ENCODE measurements at regions not wholly inside any gene's neighbourhood (a gene's known extent, or its start where the extent isn't known, plus 50 kb on each side); places are given as distances from the start of the nearest gene placed in this dataset.

DNA sequence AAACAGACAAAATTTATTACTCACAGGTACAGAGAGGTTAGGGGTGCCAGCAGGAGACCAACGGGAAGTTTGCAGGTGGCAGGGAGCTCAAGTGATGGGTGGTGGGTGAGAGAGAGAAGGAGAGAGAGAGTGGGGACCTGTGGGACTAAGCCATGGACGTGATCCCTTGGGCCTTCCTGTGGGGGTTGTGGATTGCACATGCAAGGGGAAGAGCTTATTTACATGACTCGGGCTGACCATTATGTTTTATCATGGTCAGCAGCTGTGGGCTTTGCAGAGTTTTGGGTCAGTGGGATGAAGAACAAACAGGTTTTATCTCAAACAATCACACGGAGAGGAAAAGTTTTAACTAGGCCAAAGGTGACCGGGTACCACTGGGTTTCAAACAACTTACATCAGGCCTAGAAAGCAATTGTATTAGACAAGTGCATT lies 156.2 kb upstream of the EXOC2 start:
- DNase-seq (ENCODE audit: insufficient read length, low spot score): no peak

DNA sequence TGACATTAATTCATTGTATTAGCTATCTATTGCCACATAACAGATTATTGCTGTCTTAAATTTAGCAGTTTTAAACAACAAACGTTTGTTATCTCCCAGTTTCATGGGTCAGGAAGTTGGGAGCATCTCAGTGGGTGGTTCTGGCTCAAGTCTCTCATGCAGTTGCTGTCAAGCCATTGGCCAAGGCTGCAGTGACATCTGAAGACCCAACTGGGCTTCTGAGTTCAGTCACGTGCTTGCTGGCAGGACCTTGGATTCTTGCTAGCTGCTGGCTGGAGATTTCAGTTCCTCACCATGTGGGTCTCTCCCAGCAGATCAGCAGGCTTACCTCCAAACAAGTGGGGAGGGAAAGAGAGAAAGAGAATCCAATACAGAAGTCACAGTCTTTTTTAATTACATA lies 152.6 kb upstream of the EXOC2 start:
- TF ChIP-seq POLR2AphosphoS5 (IDR thresholded peaks at IDR 0.05; ENCODE audit: low read depth, low read length): no peak
- TF ChIP-seq POU2F2 (IDR thresholded peaks at IDR 0.05; ENCODE audit: low read depth, low read length): no peak
- TF ChIP-seq TAF1 (IDR thresholded peaks at IDR 0.05; ENCODE audit: low read depth, low read length): no peak
- TF ChIP-seq SPI1 (IDR thresholded peaks at IDR 0.05; ENCODE audit: low read depth, low read length): no peak
- TF ChIP-seq PAX5 (IDR thresholded peaks at IDR 0.05; ENCODE audit: insufficient read depth, low read length, severe bottlenecking): no peak
- no peak for TF ChIP-seq POLR2A (IDR thresholded peaks at IDR 0.05; ENCODE audit: low read depth, low read length)

More for the DNA sequence above, 156.2 kb upstream of the EXOC2 start:
- TF ChIP-seq SPI1 (IDR thresholded peaks at IDR 0.05; ENCODE audit: low read depth, low read length) (no peak), POU2F2 (IDR thresholded peaks at IDR 0.05; ENCODE audit: low read depth, low read length) (no peak), TAF1 (IDR thresholded peaks at IDR 0.05; ENCODE audit: low read depth, low read length) (no peak), POLR2AphosphoS5 (IDR thresholded peaks at IDR 0.05; ENCODE audit: low read depth, low read length) (no peak), POLR2A (IDR thresholded peaks at IDR 0.05; ENCODE audit: low read depth, low read length) (no peak), PAX5 (IDR thresholded peaks at IDR 0.05; ENCODE audit: insufficient read depth, low read length, severe bottlenecking) (no peak)
- no peak for FAIRE-seq

DNA sequence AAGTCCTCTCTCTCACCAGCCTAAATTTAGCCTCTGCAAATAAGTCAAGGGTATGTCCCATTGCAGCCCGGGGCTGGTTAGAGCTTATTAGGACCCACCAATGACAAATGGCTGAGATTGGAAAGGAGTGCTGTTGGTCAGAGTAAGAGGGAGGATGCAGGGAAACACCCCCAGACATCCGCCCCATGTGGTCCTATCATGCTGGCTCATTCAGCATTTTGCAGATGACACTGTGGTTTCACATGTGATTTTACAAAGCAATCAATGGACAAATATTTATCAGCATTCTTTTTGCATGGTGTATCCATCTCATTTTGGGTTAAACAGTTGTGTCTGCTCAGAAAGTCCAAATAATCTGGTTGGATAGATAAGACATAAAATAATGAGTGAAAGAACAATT lies 152.2 kb upstream of the EXOC2 start:
- TF ChIP-seq SPI1 (IDR thresholded peaks at IDR 0.05; ENCODE audit: low read depth, low read length): no peak
- no peak for TF ChIP-seq POLR2A (IDR thresholded peaks at IDR 0.05; ENCODE audit: low read depth, low read length)
- no peak for TF ChIP-seq PAX5 (IDR thresholded peaks at IDR 0.05; ENCODE audit: insufficient read depth, low read length, severe bottlenecking)
- TF ChIP-seq TAF1 (IDR thresholded peaks at IDR 0.05; ENCODE audit: low read depth, low read length): no peak
- no peak for TF ChIP-seq POU2F2 (IDR thresholded peaks at IDR 0.05; ENCODE audit: low read depth, low read length)
- TF ChIP-seq POLR2AphosphoS5 (IDR thresholded peaks at IDR 0.05; ENCODE audit: low read depth, low read length): no peak
- no peak for FAIRE-seq
- no peak for DNase-seq (ENCODE audit: insufficient read length, low spot score)

More for the DNA sequence above, 152.6 kb upstream of the EXOC2 start:
- DNase-seq (ENCODE audit: insufficient read length, low spot score): no peak
- FAIRE-seq: no peak

DNA sequence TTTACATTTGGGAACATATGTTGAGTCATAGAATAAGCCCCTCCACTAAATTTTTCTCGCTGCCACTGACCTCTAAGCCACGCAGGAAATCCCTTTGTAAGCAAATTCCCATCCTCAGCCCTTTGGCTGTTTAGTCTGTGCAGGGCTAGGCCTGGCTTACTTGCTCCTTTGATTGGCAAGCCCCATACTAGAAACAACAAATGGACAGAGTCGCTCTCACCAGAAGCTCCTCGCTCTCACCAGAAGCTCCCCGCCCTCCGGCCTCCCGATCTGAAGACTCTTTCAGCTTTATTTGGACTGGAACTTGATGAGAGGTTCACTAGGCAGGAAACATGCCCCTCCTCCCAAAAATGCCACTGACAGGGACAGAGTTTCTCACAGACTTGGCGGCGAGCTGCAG lies 149.2 kb upstream of the EXOC2 start:
- DNase-seq (ENCODE audit: insufficient read length, low spot score): no peak
- TF ChIP-seq SPI1 (IDR thresholded peaks at IDR 0.05; ENCODE audit: low read depth, low read length): no peak
- no peak for TF ChIP-seq POU2F2 (IDR thresholded peaks at IDR 0.05; ENCODE audit: low read depth, low read length)
- TF ChIP-seq TAF1 (IDR thresholded peaks at IDR 0.05; ENCODE audit: low read depth, low read length): no peak
- TF ChIP-seq POLR2A (IDR thresholded peaks at IDR 0.05; ENCODE audit: low read depth, low read length): no peak
- TF ChIP-seq POLR2AphosphoS5 (IDR thresholded peaks at IDR 0.05; ENCODE audit: low read depth, low read length): no peak
- no peak for TF ChIP-seq PAX5 (IDR thresholded peaks at IDR 0.05; ENCODE audit: insufficient read depth, low read length, severe bottlenecking)
- FAIRE-seq: no peak

DNA sequence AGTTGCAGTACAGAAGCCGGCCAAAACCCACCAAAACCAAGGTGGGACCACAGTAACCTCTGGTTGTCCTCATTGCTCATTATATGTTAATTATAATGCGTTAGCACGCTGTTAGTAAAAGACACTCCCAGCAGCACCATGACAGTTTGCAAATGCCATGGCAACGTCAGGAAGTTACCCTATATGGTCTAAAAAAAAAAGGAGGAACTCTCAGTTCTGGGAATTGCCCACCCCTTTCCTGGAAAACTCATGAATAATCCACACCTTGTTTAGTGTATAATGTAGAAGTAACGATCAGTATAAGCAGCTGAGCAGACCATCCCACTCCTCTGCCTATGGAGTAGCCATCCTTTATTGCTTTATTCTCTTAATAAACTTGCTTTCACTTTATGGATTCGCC lies 148.6 kb upstream of the EXOC2 start:
- no peak for TF ChIP-seq TAF1 (IDR thresholded peaks at IDR 0.05; ENCODE audit: low read depth, low read length)
- no peak for TF ChIP-seq POLR2A (IDR thresholded peaks at IDR 0.05; ENCODE audit: low read depth, low read length)
- TF ChIP-seq PAX5 (IDR thresholded peaks at IDR 0.05; ENCODE audit: insufficient read depth, low read length, severe bottlenecking): no peak
- TF ChIP-seq POU2F2 (IDR thresholded peaks at IDR 0.05; ENCODE audit: low read depth, low read length): no peak
- no peak for TF ChIP-seq POLR2AphosphoS5 (IDR thresholded peaks at IDR 0.05; ENCODE audit: low read depth, low read length)
- no peak for TF ChIP-seq SPI1 (IDR thresholded peaks at IDR 0.05; ENCODE audit: low read depth, low read length)
- FAIRE-seq (no peak), DNase-seq (ENCODE audit: insufficient read length, low spot score) (no peak)

DNA sequence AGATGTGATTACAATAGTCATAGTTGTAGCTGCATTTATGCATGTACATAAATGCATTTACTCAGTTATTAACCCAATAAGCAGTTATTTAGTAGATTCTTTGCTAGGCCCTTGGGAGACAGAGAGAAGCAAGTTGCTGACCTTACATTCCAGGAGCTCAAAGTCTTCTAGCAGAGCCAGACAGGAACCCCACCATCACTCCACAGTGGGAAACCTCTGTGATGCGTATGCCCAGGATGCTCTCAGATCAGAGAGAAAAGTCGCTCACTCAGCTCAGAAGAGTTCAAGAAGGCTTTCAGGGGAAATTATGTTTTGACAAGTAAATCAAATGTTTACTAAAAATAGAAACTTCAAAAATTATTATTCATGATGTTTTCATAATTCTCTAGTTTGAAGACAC lies 146.3 kb upstream of the EXOC2 start:
- FAIRE-seq (no peak), DNase-seq (ENCODE audit: insufficient read length, low spot score) (no peak)
- TF ChIP-seq POLR2AphosphoS5 (IDR thresholded peaks at IDR 0.05; ENCODE audit: low read depth, low read length) (no peak), POLR2A (IDR thresholded peaks at IDR 0.05; ENCODE audit: low read depth, low read length) (no peak), TAF1 (IDR thresholded peaks at IDR 0.05; ENCODE audit: low read depth, low read length) (no peak), PAX5 (IDR thresholded peaks at IDR 0.05; ENCODE audit: insufficient read depth, low read length, severe bottlenecking) (no peak), SPI1 (IDR thresholded peaks at IDR 0.05; ENCODE audit: low read depth, low read length) (no peak), POU2F2 (IDR thresholded peaks at IDR 0.05; ENCODE audit: low read depth, low read length) (no peak)

DNA sequence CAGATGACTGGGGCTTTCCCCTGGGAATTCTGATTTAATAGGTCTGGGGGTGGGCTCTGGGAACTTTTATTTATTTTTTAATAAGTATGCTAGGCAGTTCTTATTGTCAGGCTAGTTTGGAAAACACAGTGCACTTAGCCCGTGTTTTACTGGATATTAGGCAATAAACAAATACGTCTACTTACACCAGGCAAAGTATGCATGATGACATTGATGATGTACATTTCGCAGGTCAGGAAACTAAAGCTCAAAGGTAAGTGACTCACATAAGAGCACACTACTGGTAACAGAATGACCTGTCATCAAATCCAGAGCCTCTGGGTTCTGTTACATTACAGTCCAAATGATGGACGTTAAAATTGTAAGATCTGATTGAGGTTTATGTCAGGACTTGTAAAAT lies 144.4 kb upstream of the EXOC2 start:
- no peak for FAIRE-seq
- TF ChIP-seq TAF1 (IDR thresholded peaks at IDR 0.05; ENCODE audit: low read depth, low read length) (no peak), POLR2A (IDR thresholded peaks at IDR 0.05; ENCODE audit: low read depth, low read length) (no peak), POU2F2 (IDR thresholded peaks at IDR 0.05; ENCODE audit: low read depth, low read length) (no peak), PAX5 (IDR thresholded peaks at IDR 0.05; ENCODE audit: insufficient read depth, low read length, severe bottlenecking) (no peak), POLR2AphosphoS5 (IDR thresholded peaks at IDR 0.05; ENCODE audit: low read depth, low read length) (no peak), SPI1 (IDR thresholded peaks at IDR 0.05; ENCODE audit: low read depth, low read length) (no peak)
- DNase-seq (ENCODE audit: insufficient read length, low spot score): no peak

DNA sequence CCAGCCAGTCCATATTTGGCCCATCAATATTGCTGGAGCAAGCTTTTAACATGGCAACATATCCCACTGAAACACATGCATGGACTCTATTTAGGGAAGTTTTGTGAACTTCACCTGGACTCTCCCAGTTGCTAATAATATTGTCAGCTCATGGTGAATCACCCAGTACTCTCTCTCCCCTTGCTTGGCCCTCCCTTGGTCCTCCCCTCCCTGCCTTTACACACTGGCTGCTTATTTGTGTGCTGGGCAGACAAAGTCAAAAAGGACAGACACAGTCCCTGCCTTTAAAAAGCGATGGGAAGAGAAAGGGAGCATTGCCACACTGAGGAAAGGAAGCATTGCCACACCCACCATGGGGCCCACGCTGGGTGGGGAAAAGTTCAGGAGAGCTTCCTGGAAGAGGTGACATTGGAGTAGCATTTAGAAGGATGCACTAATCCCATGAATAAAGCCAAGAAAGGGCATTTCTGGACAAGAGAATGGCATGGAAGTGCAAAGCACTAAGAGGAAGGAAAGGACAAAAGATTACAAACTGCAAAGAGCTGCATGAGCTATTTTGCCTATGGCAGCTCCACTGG lies 143.4 kb upstream of the EXOC2 start:
- DNase-seq (ENCODE audit: insufficient read length, low spot score): no peak
- TF ChIP-seq POU2F2 (IDR thresholded peaks at IDR 0.05; ENCODE audit: low read depth, low read length) (no peak), PAX5 (IDR thresholded peaks at IDR 0.05; ENCODE audit: insufficient read depth, low read length, severe bottlenecking) (no peak), TAF1 (IDR thresholded peaks at IDR 0.05; ENCODE audit: low read depth, low read length) (no peak), SPI1 (IDR thresholded peaks at IDR 0.05; ENCODE audit: low read depth, low read length) (no peak), POLR2AphosphoS5 (IDR thresholded peaks at IDR 0.05; ENCODE audit: low read depth, low read length) (no peak)
- no peak for FAIRE-seq

DNA sequence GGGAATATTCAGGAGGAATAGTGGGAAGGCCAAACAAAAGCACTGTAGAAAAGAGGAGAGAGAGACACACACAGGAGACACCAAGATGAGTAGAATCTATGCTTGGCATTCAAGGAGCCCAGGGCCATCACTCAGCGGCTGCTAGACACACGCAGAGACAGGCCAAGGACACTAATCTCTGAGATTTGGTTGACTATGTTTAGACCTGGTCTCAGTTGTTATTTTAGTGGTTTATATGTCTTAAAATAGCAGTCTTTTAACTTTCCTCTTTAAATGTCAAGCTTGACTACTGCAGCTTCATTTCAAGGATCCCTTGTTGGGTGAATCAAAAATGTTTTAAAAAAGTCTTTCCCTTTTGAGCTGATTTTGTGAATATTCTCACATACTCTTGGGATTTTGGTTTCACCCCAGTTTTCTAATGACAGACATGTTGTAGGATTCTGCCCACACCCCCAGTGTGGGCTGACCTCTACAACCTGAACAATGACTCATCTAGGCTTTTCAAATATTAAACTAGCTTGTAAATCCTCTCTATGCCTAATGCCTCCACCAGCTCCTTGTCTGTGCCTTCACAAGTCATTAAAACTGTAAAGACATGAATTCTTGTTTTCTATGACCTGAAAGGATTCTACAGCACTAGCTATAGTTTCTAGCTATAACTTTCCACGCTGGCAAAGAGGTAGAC lies 142.7 kb upstream of the EXOC2 start:
- no peak for TF ChIP-seq TAF1 (IDR thresholded peaks at IDR 0.05; ENCODE audit: low read depth, low read length)
- no peak for TF ChIP-seq POLR2A (IDR thresholded peaks at IDR 0.05; ENCODE audit: low read depth, low read length)
- TF ChIP-seq POLR2AphosphoS5 (IDR thresholded peaks at IDR 0.05; ENCODE audit: low read depth, low read length): no peak
- no peak for TF ChIP-seq SPI1 (IDR thresholded peaks at IDR 0.05; ENCODE audit: low read depth, low read length)
- TF ChIP-seq PAX5 (IDR thresholded peaks at IDR 0.05; ENCODE audit: insufficient read depth, low read length, severe bottlenecking): no peak
- no peak for TF ChIP-seq POU2F2 (IDR thresholded peaks at IDR 0.05; ENCODE audit: low read depth, low read length)

More for the DNA sequence above, 142.7 kb upstream of the EXOC2 start:
- FAIRE-seq: no peak
- DNase-seq (ENCODE audit: insufficient read length, low spot score): no peak
